H9 (cell line): ENCODE measurements at regions not wholly inside any gene's neighbourhood (a gene's known extent, or its start where the extent isn't known, plus 50 kb on each side); places are given as distances from the start of the nearest gene placed in this dataset.

Experiments used
- DNase-seq: peaks from one replicate; pipeline ENCODE4 v3.0.0-alpha.2; 2017
- H2AFZ ChIP-seq: one replicate; pipeline ENCODE4 v1.6.1; 2013; ENCODE audit warnings: mild to moderate bottlenecking, low read length, control low read depth, moderate library complexity
- H2AK5ac ChIP-seq: 2 replicates; pipeline ENCODE4 v1.6.1; 2013; ENCODE audit warnings: low read length, control low read depth, mixed read lengths; ENCODE audit not compliant: insufficient read length
- H2BK120ac ChIP-seq: one replicate; pipeline ENCODE4 v1.6.1; 2013; ENCODE audit warnings: low read depth, mild to moderate bottlenecking, low read length, control low read depth, inconsistent platforms; ENCODE audit not compliant: poor library complexity, severe bottlenecking
- H2BK12ac ChIP-seq: 2 replicates; pipeline ENCODE4 v1.6.1; 2013; ENCODE audit warnings: low read length, control low read depth, mixed read lengths, low read depth; ENCODE audit not compliant: insufficient read length
- H2BK15ac ChIP-seq: 2 replicates; pipeline ENCODE4 v1.6.1; 2013; ENCODE audit warnings: low read depth, low read length, control low read depth
- H2BK20ac ChIP-seq: one replicate; pipeline ENCODE4 v1.6.1; 2013; ENCODE audit warnings: low read depth, mild to moderate bottlenecking, low read length, control low read depth, inconsistent platforms; ENCODE audit not compliant: poor library complexity, severe bottlenecking
- H2BK5ac ChIP-seq: 2 replicates; pipeline ENCODE4 v1.6.1; 2013; ENCODE audit warnings: low read length, control low read depth, mixed read lengths; ENCODE audit not compliant: insufficient read length
- H3K14ac ChIP-seq: 2 replicates; pipeline ENCODE4 v1.6.1; 2013; ENCODE audit warnings: low read length, control low read depth; ENCODE audit not compliant: insufficient read depth
- H3K18ac ChIP-seq: 2 replicates; pipeline ENCODE4 v1.6.1; 2013; ENCODE audit warnings: low read depth, mild to moderate bottlenecking, mixed read lengths, low read length, control low read depth; ENCODE audit not compliant: insufficient read length
- H3K23ac ChIP-seq: 2 replicates; pipeline ENCODE4 v1.6.1; 2013; ENCODE audit warnings: low read length, control low read depth, mixed read lengths, low read depth; ENCODE audit not compliant: insufficient read length
- H3K23me2 ChIP-seq: 2 replicates; pipeline ENCODE4 v1.6.1; 2013; ENCODE audit warnings: low read depth, mild to moderate bottlenecking, mixed read lengths, low read length, control low read depth; ENCODE audit not compliant: insufficient read length, poor library complexity, severe bottlenecking
- H3K27ac ChIP-seq: 2 replicates; pipeline ENCODE4 v1.5.1; 2013; ENCODE audit warnings: low read length, control low read depth, mixed read lengths, low read depth; ENCODE audit not compliant: insufficient read length
- H3K27me3 ChIP-seq: 2 replicates; pipeline ENCODE4 v1.6.1; 2013; ENCODE audit warnings: low read length, control low read depth, inconsistent platforms; ENCODE audit not compliant: insufficient read depth
- H3K4ac ChIP-seq: 2 replicates; pipeline ENCODE4 v1.6.1; 2013; ENCODE audit warnings: low read depth, mild to moderate bottlenecking, control low read depth, inconsistent platforms, low read length, moderate library complexity
- H3K4me1 ChIP-seq: 2 replicates; pipeline ENCODE4 v1.6.1; 2013; ENCODE audit warnings: low read length, control low read depth, inconsistent platforms; ENCODE audit not compliant: insufficient read depth
- H3K4me2 ChIP-seq: 2 replicates; pipeline ENCODE4 v1.6.1; 2013; ENCODE audit warnings: low read length, control low read depth, mixed read lengths; ENCODE audit not compliant: insufficient read length, insufficient read depth
- H3K56ac ChIP-seq: 2 replicates; pipeline ENCODE4 v1.6.1; 2013; ENCODE audit warnings: low read depth, mild to moderate bottlenecking, mixed read lengths, low read length, control low read depth; ENCODE audit not compliant: insufficient read length
- H3K79me1 ChIP-seq: 2 replicates; pipeline ENCODE4 v1.6.1; 2013; ENCODE audit warnings: low read depth, mild to moderate bottlenecking, moderate library complexity, low read length, control low read depth, inconsistent platforms; ENCODE audit not compliant: insufficient read depth, poor library complexity, severe bottlenecking
- H3K79me2 ChIP-seq: 2 replicates; pipeline ENCODE4 v1.6.1; 2013; ENCODE audit warnings: low read length, control low read depth, inconsistent platforms; ENCODE audit not compliant: insufficient read depth
- H3K9ac ChIP-seq: 2 replicates; pipeline ENCODE4 v1.6.1; 2013; ENCODE audit warnings: low read length, control low read depth, mixed read lengths; ENCODE audit not compliant: insufficient read length; ENCODE audit errors: extremely low read depth
- H3K9me3 ChIP-seq: one replicate; pipeline ENCODE4 v1.6.1; 2013; ENCODE audit warnings: low read depth, low read length, inconsistent platforms; ENCODE audit not compliant: control insufficient read depth
- H3T11ph ChIP-seq: one replicate; pipeline ENCODE4 v1.6.1; 2013; ENCODE audit warnings: mild to moderate bottlenecking, low read length, control low read depth, inconsistent platforms
- H4K20me1 ChIP-seq: one replicate; pipeline ENCODE4 v1.6.1; 2013; ENCODE audit not compliant: control insufficient read depth, insufficient read length, insufficient read depth
- H4K5ac ChIP-seq: 2 replicates; pipeline ENCODE4 v1.6.1; 2013; ENCODE audit warnings: low read depth, mild to moderate bottlenecking, mixed read lengths, low read length, control low read depth; ENCODE audit not compliant: insufficient read length
- H4K8ac ChIP-seq: replicated peaks from 2 replicates; pipeline ENCODE4 v1.6.1; 2013; ENCODE audit warnings: low read length, control low read depth, mixed read lengths, low read depth; ENCODE audit not compliant: insufficient read length
- H4K91ac ChIP-seq: 2 replicates; pipeline ENCODE4 v1.6.1; 2013; ENCODE audit warnings: low read depth, mild to moderate bottlenecking, moderate library complexity, mixed read lengths, low read length, control low read depth; ENCODE audit not compliant: insufficient read length
- H3K27ac Mint-ChIP-seq, 3 experiments: 2 replicates in 2 of 3; 3 replicates in 1 of 3; pipeline ENCODE4 v1.8.0; 2020 to 2021; ENCODE audit warnings: mixed read lengths in 3 of 3, mild to moderate bottlenecking in 1 of 3, moderate library complexity in 1 of 3
- H3K27me3 Mint-ChIP-seq: 2 replicates; pipeline ENCODE4 v1.8.0; 2021; ENCODE audit warnings: low read depth, mild to moderate bottlenecking, moderate library complexity, mixed read lengths
- H3K36me3 Mint-ChIP-seq, 3 experiments: 2 replicates in 2 of 3; 3 replicates in 1 of 3; pipeline ENCODE4 v1.8.0; 2020 to 2021; ENCODE audit warnings: low read depth in 3 of 3, mixed read lengths in 3 of 3; ENCODE audit not compliant: insufficient read depth in 1 of 3
- H3K4me1 Mint-ChIP-seq, 2 experiments: 2 replicates each; pipeline ENCODE4 v1.8.0; 2020; ENCODE audit warnings: mixed read lengths in 2 of 2
- H3K4me3 Mint-ChIP-seq, 2 experiments: 2 replicates in 1 of 2; 3 replicates in 1 of 2; pipeline ENCODE4 v1.8.0; 2020 to 2021; ENCODE audit warnings: mild to moderate bottlenecking in 2 of 2, mixed read lengths in 2 of 2, moderate library complexity in 1 of 2
- H3K9me3 Mint-ChIP-seq, 2 experiments: 2 replicates in 1 of 2; 3 replicates in 1 of 2; pipeline ENCODE4 v1.8.0; 2020; ENCODE audit warnings: mild to moderate bottlenecking in 2 of 2, mixed read lengths in 2 of 2, moderate library complexity in 1 of 2
- CTCF ChIP-seq: fragments of 200-600 bp; sonication (generic); conservative IDR thresholded peaks from 3 replicates; pipeline ENCODE4 v1.8.0; 2021; ENCODE audit warnings: antibody characterized with exemption, mild to moderate bottlenecking
- WGBS: extraction: QIAGEN DNeasy Blood & Tissue Kit; methylation state at CpG from one replicate; pipeline ENCODE4 v1.1.7; 2013; ENCODE audit warnings: missing lambda C conversion rate, low lambda C conversion rate, mixed read lengths; ENCODE audit not compliant: insufficient read length; ENCODE audit errors: extremely low coverage; 5-methylcytosine and 5-hydroxymethylcytosine counted together

- no peak overlapping the region for H3K4me3 Mint-ChIP-seq
- no peak overlapping the region for H3K14ac ChIP-seq
Measured at GRCh38 chr5:93660677-93661076, 77.7 kb downstream of the NR2F1 start.

More at GRCh38 chr5:93660677-93661076, 77.7 kb downstream of the NR2F1 start:
- no peaks in the 10 kb centered on the region for H3K79me2 ChIP-seq
- H3K4me2 ChIP-seq = no peak overlapping the region
- H3K27me3 ChIP-seq = no peaks in the 10 kb centered on the region
- Mint-ChIP-seq H3K4me1 (peaks cover 5 to 6% of the 10 kb centered on the region in 2 experiments), H3K27me3 (no peaks in the 10 kb centered on the region), H3K36me3 (no peaks in the 10 kb centered on the region), H3K9me3 (no peaks in the 10 kb centered on the region), H3K27ac (no peak overlapping the region)
- no peak overlapping the region for H2BK20ac ChIP-seq
- no peak overlapping the region for H3K4ac ChIP-seq
- no peak overlapping the region for H4K91ac ChIP-seq
- no peak overlapping the region for H3K18ac ChIP-seq
- no peak overlapping the region for H2BK15ac ChIP-seq
- TF ChIP-seq CTCF = no peak
- H4K5ac ChIP-seq = no peak overlapping the region
- H3K23me2 ChIP-seq = no peaks in the 10 kb centered on the region
- no peak overlapping the region for H3K56ac ChIP-seq
- no peak overlapping the region for H2AK5ac ChIP-seq
- no peaks in the 10 kb centered on the region; the same call in 1 of the 2 replicates for H3K4me1 ChIP-seq
- H3K23ac ChIP-seq = no peak overlapping the region
- H4K20me1 ChIP-seq = no peaks in the 10 kb centered on the region
- no peak overlapping the region for H2BK120ac ChIP-seq
- H3K9me3 ChIP-seq = no peaks in the 10 kb centered on the region
- no peak overlapping the region for H3K9ac ChIP-seq
- H3T11ph ChIP-seq = no peak overlapping the region
- H2AFZ ChIP-seq = no peak overlapping the region
- no peak overlapping the region for H2BK12ac ChIP-seq
- no peak overlapping the region for H2BK5ac ChIP-seq
- H4K8ac ChIP-seq = no peak overlapping the region
- no peak overlapping the region for H3K27ac ChIP-seq
- no peaks in the 10 kb centered on the region for H3K79me1 ChIP-seq
- DNase-seq = no peak
- WGBS = no CpG with 5 or more reads among the region's 1 CpG
